ENCODE measurements at regions not wholly inside any gene's neighbourhood (a gene's known extent, or its start where the extent isn't known, plus 50 kb on each side); places are given as distances from the start of the nearest gene placed in this dataset.

- Histone ChIP-seq H3K4me3 (no peak overlapping the region), H3K9me3 (no peaks in the 10 kb centered on the region), H3K27ac (no peak overlapping the region), H4K20me1 (no peaks in the 10 kb centered on the region), H3K4me1 (no peaks in the 10 kb centered on the region), H3K9ac (no peak overlapping the region), H3K27me3 (no peaks in the 10 kb centered on the region), H3K4me2 (no peak overlapping the region), H3K36me3 (no peaks in the 10 kb centered on the region)
- TF ChIP-seq Cebpa-rat (IDR thresholded peaks at IDR 0.05): no peak
Measured at GRCh38 chr14:86404425-86404824, 874.5 kb downstream of the FLRT2 start.

GRCh38 chr14:86402545-86402944 lies 872.6 kb downstream of the FLRT2 start:
- no peaks in the 10 kb centered on the region for H3K36me3 ChIP-seq
- no peak overlapping the region for H3K4me3 ChIP-seq
- H3K9ac ChIP-seq: no peak overlapping the region
- H3K27ac ChIP-seq: no peak overlapping the region
- no peak for TF ChIP-seq Cebpa-rat (IDR thresholded peaks at IDR 0.05)
- no peak overlapping the region for H3K4me2 ChIP-seq
- H3K27me3 ChIP-seq: no peaks in the 10 kb centered on the region
- H4K20me1 ChIP-seq: no peaks in the 10 kb centered on the region
- no peaks in the 10 kb centered on the region for H3K4me1 ChIP-seq
- H3K9me3 ChIP-seq: no peaks in the 10 kb centered on the region

GRCh38 chr14:86391085-86391484 lies 861.1 kb downstream of the FLRT2 start:
- Histone ChIP-seq H3K36me3 (no peaks in the 10 kb centered on the region), H3K4me1 (no peaks in the 10 kb centered on the region), H3K27me3 (no peaks in the 10 kb centered on the region), H3K9me3 (peaks cover 21% of the 10 kb centered on the region), H4K20me1 (no peaks in the 10 kb centered on the region), H3K4me2 (no peak overlapping the region), H3K4me3 (no peak overlapping the region), H3K27ac (no peak overlapping the region), H3K9ac (no peak overlapping the region)
- no peak for TF ChIP-seq Cebpa-rat (IDR thresholded peaks at IDR 0.05)

GRCh38 chr14:86388216-86388615 lies 858.3 kb downstream of the FLRT2 start:
- no peaks in the 10 kb centered on the region for H3K27me3 ChIP-seq
- no peak for TF ChIP-seq Cebpa-rat (IDR thresholded peaks at IDR 0.05)
- H3K36me3 ChIP-seq: no peaks in the 10 kb centered on the region
- no peak overlapping the region for H3K27ac ChIP-seq
- no peak overlapping the region for H3K9ac ChIP-seq
- no peak overlapping the region for H3K4me3 ChIP-seq
- H4K20me1 ChIP-seq: no peaks in the 10 kb centered on the region
- peaks cover 21% of the 10 kb centered on the region for H3K9me3 ChIP-seq
- H3K4me2 ChIP-seq: no peak overlapping the region
- H3K4me1 ChIP-seq: no peaks in the 10 kb centered on the region

- H3K27ac ChIP-seq: no peak overlapping the region
Measured at GRCh38 chr14:86373886-86374285, 843.9 kb downstream of the FLRT2 start.

GRCh38 chr14:86372402-86372801 lies 842.5 kb downstream of the FLRT2 start:
- no peak overlapping the region for H3K27ac ChIP-seq
- peaks cover 24% of the 10 kb centered on the region for H3K9me3 ChIP-seq

More at GRCh38 chr14:86373886-86374285, 843.9 kb downstream of the FLRT2 start:
- no peak overlapping the region for H3K4me3 ChIP-seq
- H3K27me3 ChIP-seq: no peaks in the 10 kb centered on the region
- no peaks in the 10 kb centered on the region for H4K20me1 ChIP-seq
- no peaks in the 10 kb centered on the region for H3K4me1 ChIP-seq
- peaks cover 24% of the 10 kb centered on the region for H3K9me3 ChIP-seq
- no peak overlapping the region for H3K4me2 ChIP-seq
- no peak overlapping the region for H3K9ac ChIP-seq
- no peak for TF ChIP-seq Cebpa-rat (IDR thresholded peaks at IDR 0.05)
- H3K36me3 ChIP-seq: no peaks in the 10 kb centered on the region

GRCh38 chr14:86364634-86365033 lies 834.7 kb downstream of the FLRT2 start:
- TF ChIP-seq Cebpa-rat (IDR thresholded peaks at IDR 0.05): no peak
- no peaks in the 10 kb centered on the region for H3K27me3 ChIP-seq
- no peak overlapping the region for H3K4me2 ChIP-seq
- no peak overlapping the region for H3K9ac ChIP-seq
- no peaks in the 10 kb centered on the region for H3K36me3 ChIP-seq
- peaks cover 15% of the 10 kb centered on the region for H3K9me3 ChIP-seq
- H3K4me1 ChIP-seq: no peaks in the 10 kb centered on the region; the same call in 1 of the 2 replicates
- H4K20me1 ChIP-seq: no peaks in the 10 kb centered on the region
- H3K27ac ChIP-seq: no peak overlapping the region
- H3K4me3 ChIP-seq: no peak overlapping the region

More at GRCh38 chr14:86372402-86372801, 842.5 kb downstream of the FLRT2 start:
- Histone ChIP-seq H3K4me1 (no peaks in the 10 kb centered on the region), H3K4me2 (no peak overlapping the region), H3K36me3 (no peaks in the 10 kb centered on the region), H3K9ac (no peak overlapping the region), H4K20me1 (no peaks in the 10 kb centered on the region), H3K27me3 (no peaks in the 10 kb centered on the region), H3K4me3 (no peak overlapping the region)
- no peak for TF ChIP-seq Cebpa-rat (IDR thresholded peaks at IDR 0.05)

GRCh38 chr14:86363576-86363975 lies 833.6 kb downstream of the FLRT2 start:
- Histone ChIP-seq H3K27ac (no peak overlapping the region), H3K9me3 (peaks cover 15% of the 10 kb centered on the region), H4K20me1 (no peaks in the 10 kb centered on the region), H3K4me2 (no peak overlapping the region), H3K27me3 (no peaks in the 10 kb centered on the region), H3K36me3 (no peaks in the 10 kb centered on the region), H3K9ac (no peak overlapping the region), H3K4me3 (no peak overlapping the region), H3K4me1 (no peaks in the 10 kb centered on the region; the same call in 1 of the 2 replicates)
- no peak for TF ChIP-seq Cebpa-rat (IDR thresholded peaks at IDR 0.05)

- Histone ChIP-seq H4K20me1 (no peaks in the 10 kb centered on the region), H3K9me3 (peaks cover 15% of the 10 kb centered on the region), H3K9ac (no peak overlapping the region), H3K4me1 (peaks cover 1% of the 10 kb centered on the region), H3K4me3 (no peak overlapping the region), H3K36me3 (no peaks in the 10 kb centered on the region), H3K27me3 (no peaks in the 10 kb centered on the region), H3K27ac (no peak overlapping the region), H3K4me2 (no peak overlapping the region)
- no peak for TF ChIP-seq Cebpa-rat (IDR thresholded peaks at IDR 0.05)
Measured at GRCh38 chr14:86363047-86363446, 833.1 kb downstream of the FLRT2 start.

- Histone ChIP-seq H3K27ac (no peak overlapping the region), H4K20me1 (no peaks in the 10 kb centered on the region), H3K36me3 (no peaks in the 10 kb centered on the region), H3K4me2 (no peak overlapping the region), H3K9me3 (no peaks in the 10 kb centered on the region), H3K4me1 (peaks cover 7% of the 10 kb centered on the region), H3K27me3 (no peaks in the 10 kb centered on the region), H3K4me3 (no peak overlapping the region), H3K9ac (no peak overlapping the region)
- no peak for TF ChIP-seq Cebpa-rat (IDR thresholded peaks at IDR 0.05)
Measured at GRCh38 chr14:86357876-86358275, 827.9 kb downstream of the FLRT2 start.

GRCh38 chr14:86357119-86357518 lies 827.2 kb downstream of the FLRT2 start:
- Histone ChIP-seq H3K4me2 (no peak overlapping the region), H3K9ac (no peak overlapping the region), H3K4me1 (peaks cover 7% of the 10 kb centered on the region), H3K36me3 (no peaks in the 10 kb centered on the region), H4K20me1 (no peaks in the 10 kb centered on the region), H3K27ac (no peak overlapping the region), H3K4me3 (no peak overlapping the region), H3K9me3 (no peaks in the 10 kb centered on the region), H3K27me3 (no peaks in the 10 kb centered on the region)
- no peak for TF ChIP-seq Cebpa-rat (IDR thresholded peaks at IDR 0.05)

All from BLaER1 (cell line).